DMS 273 (cell line): ENCODE measurements at regions not wholly inside any gene's neighbourhood (a gene's known extent, or its start where the extent isn't known, plus 50 kb on each side); places are given as distances from the start of the nearest gene placed in this dataset.

Experiments
- DNase-seq: peaks from one replicate; lab custom pipeline; 2025; ENCODE audit not compliant: unreplicated experiment; lab: John Stamatoyannopoulos, UW

GRCh38 chr10:58932577-58933314, 243.7 kb upstream of the PHYHIPL start:
- DNase-seq = no peak

- DNase-seq = no peak
Measured at GRCh38 chr10:58936364-58936763, 240.1 kb upstream of the PHYHIPL start.

GRCh38 chr10:58937423-58937822, 239.0 kb upstream of the PHYHIPL start:
- no peak for DNase-seq

GRCh38 chr10:58942724-58943123, 233.7 kb upstream of the PHYHIPL start:
- DNase-seq = no peak

- DNase-seq = no peak
Measured at GRCh38 chr10:58943256-58943890, 233.1 kb upstream of the PHYHIPL start.

GRCh38 chr10:58943960-58944359, 232.5 kb upstream of the PHYHIPL start:
- DNase-seq = no peak

GRCh38 chr10:58948303-58948702, 228.1 kb upstream of the PHYHIPL start:
- DNase-seq = no peak

GRCh38 chr10:58950618-58951017, 225.8 kb upstream of the PHYHIPL start:
- DNase-seq = no peak

- DNase-seq = no peak
Measured at GRCh38 chr10:58951087-58951486, 225.4 kb upstream of the PHYHIPL start.

GRCh38 chr10:58951746-58952145, 224.7 kb upstream of the PHYHIPL start:
- no peak for DNase-seq

GRCh38 chr10:58952162-58952601, 224.3 kb upstream of the PHYHIPL start:
- no peak for DNase-seq

GRCh38 chr10:58952747-58953466, 223.5 kb upstream of the PHYHIPL start:
- DNase-seq = peak; percentile 61

- no peak for DNase-seq
Measured at GRCh38 chr10:58954178-58954577, 222.3 kb upstream of the PHYHIPL start.

- DNase-seq = no peak
Measured at GRCh38 chr10:58955615-58956014, 220.8 kb upstream of the PHYHIPL start.

- DNase-seq = no peak
Measured at GRCh38 chr10:58956926-58957325, 219.5 kb upstream of the PHYHIPL start.

GRCh38 chr10:58957517-58957916, 218.9 kb upstream of the PHYHIPL start:
- no peak for DNase-seq

GRCh38 chr10:58963101-58963534, 213.3 kb upstream of the PHYHIPL start:
- DNase-seq = peak; percentile 24

- no peak for DNase-seq
Measured at GRCh38 chr10:58963723-58964124, 212.7 kb upstream of the PHYHIPL start.

GRCh38 chr10:58965855-58966254, 210.6 kb upstream of the PHYHIPL start:
- DNase-seq = no peak

- DNase-seq = no peak
Measured at GRCh38 chr10:58967551-58968388, 208.7 kb upstream of the PHYHIPL start.

GRCh38 chr10:58968389-58968755, 208.1 kb upstream of the PHYHIPL start:
- no peak for DNase-seq
